ENCODE measurements at regions not wholly inside any gene's neighbourhood (a gene's known extent, or its start where the extent isn't known, plus 50 kb on each side); places are given as distances from the start of the nearest gene placed in this dataset.

DNA sequence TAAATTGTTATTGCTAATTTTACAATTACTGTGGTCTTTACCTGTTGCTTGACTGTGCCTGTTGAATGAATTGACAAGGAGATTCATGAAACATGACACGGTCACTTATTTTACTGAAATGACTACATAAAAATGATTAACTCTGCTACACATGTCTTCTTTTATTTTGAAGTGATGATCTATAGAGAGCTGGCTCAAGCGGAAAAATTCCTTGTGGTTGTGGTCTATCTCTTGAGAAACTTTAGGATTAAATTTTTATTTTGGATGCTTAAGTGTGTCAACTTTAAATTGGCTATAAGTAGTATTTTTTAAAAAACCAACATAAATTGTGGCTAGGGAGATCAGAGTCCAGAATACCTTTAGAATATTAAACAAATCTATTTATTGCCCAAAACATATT, 131.8 kb upstream of the PITX2 start:
- H3K9me3 ChIP-seq (ENCODE audit: control insufficient read depth, low read length), result no peaks in the 10 kb centered on the region
- no peak overlapping the region for H3K4me3 ChIP-seq (ENCODE audit: insufficient read depth, low read depth, low read length, poor library complexity, severe bottlenecking)
- H3K27me3 ChIP-seq (replicated peaks; ENCODE audit: control insufficient read depth, insufficient read depth, low read length, poor library complexity, severe bottlenecking), result no peaks in the 10 kb centered on the region
- H3K4me1 ChIP-seq (ENCODE audit: control insufficient read depth, insufficient read depth, low read length, poor library complexity, severe bottlenecking), result no peaks in the 10 kb centered on the region
- DNase-seq, result no peak
- no peaks in the 10 kb centered on the region for H3K36me3 ChIP-seq (ENCODE audit: control insufficient read depth, insufficient read depth, low read length)
- no peak overlapping the region for H3K27ac ChIP-seq (ENCODE audit: insufficient read depth, low read length, poor library complexity, severe bottlenecking)

DNA sequence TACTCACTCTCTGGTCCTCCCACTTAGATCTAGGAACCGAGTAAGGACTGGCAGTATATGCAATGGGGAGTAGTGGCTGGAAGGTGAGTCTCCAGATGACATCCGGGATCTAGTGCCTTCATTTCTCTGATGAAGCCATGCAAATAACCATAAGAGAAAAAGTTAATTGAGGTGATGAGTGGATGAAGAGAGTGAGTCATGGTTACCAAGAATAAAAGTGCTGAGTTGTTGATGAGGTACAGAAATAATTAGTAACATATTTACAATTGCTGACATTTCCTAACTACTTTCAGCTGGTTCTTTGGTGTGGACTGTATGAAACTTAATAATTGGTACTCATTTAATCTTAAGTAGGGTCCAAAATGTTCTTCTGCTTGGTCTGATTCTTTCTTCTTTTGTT, 146.7 kb upstream of the PITX2 start:
- H3K4me3 ChIP-seq (ENCODE audit: insufficient read depth, low read depth, low read length, poor library complexity, severe bottlenecking), result no peak overlapping the region
- no peaks in the 10 kb centered on the region for H3K9me3 ChIP-seq (ENCODE audit: control insufficient read depth, low read length)
- no peak overlapping the region for H3K27ac ChIP-seq (ENCODE audit: insufficient read depth, low read length, poor library complexity, severe bottlenecking)
- H3K36me3 ChIP-seq (ENCODE audit: control insufficient read depth, insufficient read depth, low read length), result no peaks in the 10 kb centered on the region
- no peaks in the 10 kb centered on the region for H3K27me3 ChIP-seq (replicated peaks; ENCODE audit: control insufficient read depth, insufficient read depth, low read length, poor library complexity, severe bottlenecking)
- no peak for DNase-seq
- no peaks in the 10 kb centered on the region for H3K4me1 ChIP-seq (ENCODE audit: control insufficient read depth, insufficient read depth, low read length, poor library complexity, severe bottlenecking)

DNA sequence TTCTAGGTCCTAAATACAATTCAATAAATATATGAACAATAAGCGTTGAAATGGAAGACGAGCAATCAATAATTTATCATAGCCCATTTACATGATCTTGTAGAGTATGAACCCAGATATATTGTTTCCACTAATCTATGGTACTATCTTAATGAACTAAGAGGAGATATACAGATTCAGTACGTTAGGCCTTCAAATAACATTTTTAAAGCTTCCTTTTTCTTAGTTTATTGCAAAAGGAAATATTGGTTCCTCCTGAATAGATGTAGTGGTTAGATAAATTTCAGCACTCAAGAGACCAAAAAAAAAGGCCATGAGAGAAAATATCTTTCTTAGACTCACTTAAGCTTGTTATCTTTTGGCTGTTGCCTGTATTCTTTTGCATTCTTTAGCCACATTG, 147.5 kb upstream of the PITX2 start:
- H3K4me1 ChIP-seq (ENCODE audit: control insufficient read depth, insufficient read depth, low read length, poor library complexity, severe bottlenecking), result no peaks in the 10 kb centered on the region
- no peak overlapping the region for H3K4me3 ChIP-seq (ENCODE audit: insufficient read depth, low read depth, low read length, poor library complexity, severe bottlenecking)
- H3K27ac ChIP-seq (ENCODE audit: insufficient read depth, low read length, poor library complexity, severe bottlenecking), result no peak overlapping the region
- H3K27me3 ChIP-seq (replicated peaks; ENCODE audit: control insufficient read depth, insufficient read depth, low read length, poor library complexity, severe bottlenecking), result no peaks in the 10 kb centered on the region
- H3K36me3 ChIP-seq (ENCODE audit: control insufficient read depth, insufficient read depth, low read length), result no peaks in the 10 kb centered on the region
- DNase-seq, result no peak
- no peaks in the 10 kb centered on the region for H3K9me3 ChIP-seq (ENCODE audit: control insufficient read depth, low read length)

DNA sequence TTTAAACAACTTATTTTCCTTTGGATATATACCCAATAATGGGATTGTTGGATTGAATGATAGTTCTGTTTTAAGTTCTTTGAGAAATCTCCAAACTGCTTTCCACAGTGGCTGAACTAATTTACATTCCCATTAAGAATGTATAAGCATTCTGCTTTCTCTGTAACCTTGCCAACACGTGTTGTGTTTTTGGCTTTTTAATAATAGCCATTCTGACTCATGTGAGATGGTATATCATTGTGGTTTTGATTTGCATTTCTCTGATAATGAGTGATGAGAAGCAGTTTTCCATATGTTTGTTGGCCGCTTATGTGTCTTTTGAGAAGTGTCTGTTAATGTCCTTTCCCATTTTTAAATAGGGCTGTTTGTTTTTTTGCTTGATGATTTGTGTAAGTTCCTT, 155.6 kb upstream of the PITX2 start:
- DNase-seq, result no peak
- H3K9me3 ChIP-seq (ENCODE audit: control insufficient read depth, low read length), result no peaks in the 10 kb centered on the region
- H3K4me1 ChIP-seq (ENCODE audit: control insufficient read depth, insufficient read depth, low read length, poor library complexity, severe bottlenecking), result no peaks in the 10 kb centered on the region

DNA sequence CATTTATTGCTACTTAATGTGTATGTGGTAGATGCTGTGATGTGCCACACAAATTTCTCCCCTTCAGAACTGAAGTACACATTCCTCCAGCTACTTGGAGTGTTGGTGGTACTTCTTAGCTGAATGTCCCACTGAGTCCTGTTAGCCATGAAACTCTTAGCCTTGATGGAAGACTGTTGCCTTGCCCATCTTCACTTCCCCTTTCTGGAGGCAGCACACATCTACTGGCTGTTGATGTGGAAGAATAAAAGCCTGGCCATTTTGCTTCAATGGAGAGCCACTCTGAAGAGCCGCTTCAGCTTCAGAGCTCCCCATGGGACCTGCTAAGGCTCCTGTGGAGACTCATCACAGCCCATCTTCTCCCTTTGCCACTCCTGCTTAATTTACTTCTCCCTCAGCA, 157.7 kb upstream of the PITX2 start:
- Histone ChIP-seq H3K9me3 (ENCODE audit: control insufficient read depth, low read length) (no peaks in the 10 kb centered on the region), H3K27ac (ENCODE audit: insufficient read depth, low read length, poor library complexity, severe bottlenecking) (no peak overlapping the region), H3K27me3 (replicated peaks; ENCODE audit: control insufficient read depth, insufficient read depth, low read length, poor library complexity, severe bottlenecking) (no peaks in the 10 kb centered on the region), H3K4me1 (ENCODE audit: control insufficient read depth, insufficient read depth, low read length, poor library complexity, severe bottlenecking) (no peaks in the 10 kb centered on the region), H3K4me3 (ENCODE audit: insufficient read depth, low read depth, low read length, poor library complexity, severe bottlenecking) (no peak overlapping the region), H3K36me3 (ENCODE audit: control insufficient read depth, insufficient read depth, low read length) (no peaks in the 10 kb centered on the region)
- no peak for DNase-seq

More for the DNA sequence above, 155.6 kb upstream of the PITX2 start:
- no peak overlapping the region for H3K4me3 ChIP-seq (ENCODE audit: insufficient read depth, low read depth, low read length, poor library complexity, severe bottlenecking)
- H3K27me3 ChIP-seq (replicated peaks; ENCODE audit: control insufficient read depth, insufficient read depth, low read length, poor library complexity, severe bottlenecking), result no peaks in the 10 kb centered on the region
- no peaks in the 10 kb centered on the region for H3K36me3 ChIP-seq (ENCODE audit: control insufficient read depth, insufficient read depth, low read length)
- no peak overlapping the region for H3K27ac ChIP-seq (ENCODE audit: insufficient read depth, low read length, poor library complexity, severe bottlenecking)

DNA sequence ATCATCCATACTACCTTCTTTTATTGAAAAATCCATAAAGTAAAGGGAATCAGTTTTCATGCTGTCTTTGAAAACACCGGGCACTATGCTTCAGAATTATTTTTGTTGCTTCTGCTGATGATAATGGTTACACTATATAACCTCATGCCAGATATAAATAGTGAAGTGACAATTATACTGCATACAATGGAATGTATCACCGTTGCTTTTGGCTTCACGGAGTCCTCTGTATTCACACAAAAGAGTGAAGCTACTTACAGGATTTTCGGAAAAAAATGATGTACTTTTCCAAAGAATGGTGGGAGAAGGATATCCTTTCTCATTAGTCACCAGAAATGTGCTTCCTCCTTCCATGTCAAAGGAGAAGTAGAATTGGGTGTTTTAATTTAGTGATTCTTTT, 159.1 kb upstream of the PITX2 start:
- Histone ChIP-seq H3K9me3 (ENCODE audit: control insufficient read depth, low read length) (no peaks in the 10 kb centered on the region), H3K4me3 (ENCODE audit: insufficient read depth, low read depth, low read length, poor library complexity, severe bottlenecking) (no peak overlapping the region), H3K27ac (ENCODE audit: insufficient read depth, low read length, poor library complexity, severe bottlenecking) (no peak overlapping the region), H3K27me3 (replicated peaks; ENCODE audit: control insufficient read depth, insufficient read depth, low read length, poor library complexity, severe bottlenecking) (no peaks in the 10 kb centered on the region), H3K4me1 (ENCODE audit: control insufficient read depth, insufficient read depth, low read length, poor library complexity, severe bottlenecking) (no peaks in the 10 kb centered on the region), H3K36me3 (ENCODE audit: control insufficient read depth, insufficient read depth, low read length) (no peaks in the 10 kb centered on the region)
- DNase-seq, result no peak

DNA sequence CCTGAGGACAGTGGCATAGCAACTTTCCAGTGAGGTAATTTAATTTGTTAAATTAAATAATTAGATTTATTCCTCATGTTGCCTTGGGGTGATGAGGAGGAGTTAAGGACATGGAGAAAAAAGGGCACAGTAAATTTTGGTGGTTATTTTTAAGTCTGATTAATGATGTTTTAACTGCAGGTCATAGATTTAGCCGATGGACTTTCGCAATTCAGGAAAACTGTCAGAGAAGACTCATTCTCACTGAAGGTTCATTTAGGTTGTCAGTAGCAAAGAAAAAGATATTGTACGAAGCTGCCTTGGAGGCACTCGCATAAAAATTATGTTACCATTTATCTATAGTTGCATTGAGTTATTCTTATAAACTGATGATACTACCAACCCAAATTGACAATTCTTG, 164.2 kb upstream of the PITX2 start:
- no peaks in the 10 kb centered on the region for H3K27me3 ChIP-seq (replicated peaks; ENCODE audit: control insufficient read depth, insufficient read depth, low read length, poor library complexity, severe bottlenecking)
- DNase-seq, result no peak
- H3K36me3 ChIP-seq (ENCODE audit: control insufficient read depth, insufficient read depth, low read length), result no peaks in the 10 kb centered on the region
- H3K4me3 ChIP-seq (ENCODE audit: insufficient read depth, low read depth, low read length, poor library complexity, severe bottlenecking), result no peak overlapping the region
- H3K4me1 ChIP-seq (ENCODE audit: control insufficient read depth, insufficient read depth, low read length, poor library complexity, severe bottlenecking), result no peaks in the 10 kb centered on the region
- no peaks in the 10 kb centered on the region for H3K9me3 ChIP-seq (ENCODE audit: control insufficient read depth, low read length)
- no peak overlapping the region for H3K27ac ChIP-seq (ENCODE audit: insufficient read depth, low read length, poor library complexity, severe bottlenecking)

DNA sequence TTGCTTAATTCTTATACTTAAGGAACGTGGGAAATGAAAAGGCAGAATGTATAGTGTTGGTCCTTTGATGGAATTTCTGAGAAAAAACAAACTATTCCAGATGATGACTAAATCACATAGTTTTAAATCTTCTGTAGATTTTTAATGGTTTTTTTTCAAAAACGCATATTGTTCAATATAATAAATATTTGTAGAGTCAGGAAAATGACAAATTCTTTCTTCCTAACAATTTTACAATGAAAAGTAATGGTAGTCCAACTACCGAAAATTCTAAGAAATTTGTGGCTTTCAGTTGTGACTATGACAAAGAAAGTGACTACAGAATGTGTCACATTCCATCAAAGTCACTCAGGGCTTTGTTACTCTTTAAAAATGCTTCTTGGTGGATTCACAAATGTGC, 164.8 kb upstream of the PITX2 start:
- Histone ChIP-seq H3K27me3 (replicated peaks; ENCODE audit: control insufficient read depth, insufficient read depth, low read length, poor library complexity, severe bottlenecking) (no peaks in the 10 kb centered on the region), H3K36me3 (ENCODE audit: control insufficient read depth, insufficient read depth, low read length) (no peaks in the 10 kb centered on the region), H3K9me3 (ENCODE audit: control insufficient read depth, low read length) (no peaks in the 10 kb centered on the region), H3K27ac (ENCODE audit: insufficient read depth, low read length, poor library complexity, severe bottlenecking) (no peak overlapping the region), H3K4me1 (ENCODE audit: control insufficient read depth, insufficient read depth, low read length, poor library complexity, severe bottlenecking) (no peaks in the 10 kb centered on the region), H3K4me3 (ENCODE audit: insufficient read depth, low read depth, low read length, poor library complexity, severe bottlenecking) (no peak overlapping the region)
- DNase-seq, result no peak

DNA sequence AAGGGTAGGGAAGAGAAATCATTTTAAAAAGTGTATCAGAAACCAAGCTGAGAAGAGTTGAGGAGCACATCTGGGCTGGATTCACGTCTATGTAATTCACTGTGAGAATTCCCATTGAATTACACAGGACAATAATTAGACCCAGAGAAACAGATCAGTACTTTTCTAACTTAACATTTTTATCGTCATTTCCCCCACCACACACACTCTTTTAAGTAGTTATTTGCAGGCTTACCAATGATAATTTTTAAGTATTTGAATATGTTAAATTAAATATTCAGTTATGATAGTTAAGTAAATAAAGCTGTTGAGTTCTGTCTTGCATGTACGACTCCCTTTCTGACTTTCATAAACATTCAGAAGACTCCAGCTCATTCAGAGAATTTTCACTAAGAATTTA, 165.4 kb upstream of the PITX2 start:
- Histone ChIP-seq H3K4me1 (ENCODE audit: control insufficient read depth, insufficient read depth, low read length, poor library complexity, severe bottlenecking) (no peaks in the 10 kb centered on the region), H3K9me3 (ENCODE audit: control insufficient read depth, low read length) (no peaks in the 10 kb centered on the region), H3K27me3 (replicated peaks; ENCODE audit: control insufficient read depth, insufficient read depth, low read length, poor library complexity, severe bottlenecking) (no peaks in the 10 kb centered on the region), H3K36me3 (ENCODE audit: control insufficient read depth, insufficient read depth, low read length) (no peaks in the 10 kb centered on the region), H3K4me3 (ENCODE audit: insufficient read depth, low read depth, low read length, poor library complexity, severe bottlenecking) (no peak overlapping the region), H3K27ac (ENCODE audit: insufficient read depth, low read length, poor library complexity, severe bottlenecking) (no peak overlapping the region)
- no peak for DNase-seq

DNA sequence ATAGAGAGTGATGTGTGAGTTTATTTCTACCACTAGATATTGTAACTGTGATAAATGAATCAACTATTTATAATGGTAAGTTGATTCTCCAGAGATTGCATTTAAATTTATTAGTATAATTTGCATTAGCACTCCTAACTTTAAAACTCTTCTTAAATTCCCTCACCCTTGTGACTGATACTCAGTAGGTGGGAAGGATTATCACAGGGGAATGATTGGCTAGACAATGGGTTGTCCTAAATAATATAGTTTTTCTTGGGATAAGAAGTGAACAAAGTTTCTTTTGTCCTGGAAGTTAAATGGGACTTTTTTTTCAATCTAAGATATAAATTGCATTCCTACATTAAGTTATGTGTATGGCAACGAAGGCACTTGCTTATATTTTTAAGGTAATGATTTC, 169.2 kb upstream of the PITX2 start:
- no peak overlapping the region for H3K4me3 ChIP-seq (ENCODE audit: insufficient read depth, low read depth, low read length, poor library complexity, severe bottlenecking)
- no peaks in the 10 kb centered on the region for H3K27me3 ChIP-seq (replicated peaks; ENCODE audit: control insufficient read depth, insufficient read depth, low read length, poor library complexity, severe bottlenecking)
- no peak for DNase-seq
- H3K27ac ChIP-seq (ENCODE audit: insufficient read depth, low read length, poor library complexity, severe bottlenecking), result no peak overlapping the region
- H3K4me1 ChIP-seq (ENCODE audit: control insufficient read depth, insufficient read depth, low read length, poor library complexity, severe bottlenecking), result no peaks in the 10 kb centered on the region
- no peaks in the 10 kb centered on the region for H3K36me3 ChIP-seq (ENCODE audit: control insufficient read depth, insufficient read depth, low read length)
- no peaks in the 10 kb centered on the region for H3K9me3 ChIP-seq (ENCODE audit: control insufficient read depth, low read length)

DNA sequence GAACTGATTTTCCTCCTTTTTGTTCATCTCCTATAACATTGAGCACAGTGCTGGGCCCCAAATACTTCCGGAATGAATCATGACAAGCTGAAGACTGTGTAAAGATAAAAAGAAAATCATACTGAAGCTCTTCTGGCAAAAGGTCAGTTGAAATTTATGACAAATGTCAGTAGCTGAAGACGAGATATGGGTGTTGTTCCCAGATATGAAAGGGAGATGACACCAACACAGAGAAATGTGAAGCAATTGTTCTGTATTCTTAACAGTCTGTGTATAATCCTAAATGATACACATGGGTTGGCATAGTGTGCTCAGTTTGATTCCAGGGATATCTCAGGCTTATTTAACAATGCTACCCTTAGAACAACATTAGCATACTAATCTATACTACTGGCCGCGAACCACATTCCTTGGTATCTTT, 170.5 kb upstream of the PITX2 start:
- Histone ChIP-seq H3K27me3 (replicated peaks; ENCODE audit: control insufficient read depth, insufficient read depth, low read length, poor library complexity, severe bottlenecking) (no peaks in the 10 kb centered on the region), H3K4me1 (ENCODE audit: control insufficient read depth, insufficient read depth, low read length, poor library complexity, severe bottlenecking) (no peaks in the 10 kb centered on the region), H3K36me3 (ENCODE audit: control insufficient read depth, insufficient read depth, low read length) (no peaks in the 10 kb centered on the region), H3K27ac (ENCODE audit: insufficient read depth, low read length, poor library complexity, severe bottlenecking) (no peak overlapping the region), H3K9me3 (ENCODE audit: control insufficient read depth, low read length) (no peaks in the 10 kb centered on the region), H3K4me3 (ENCODE audit: insufficient read depth, low read depth, low read length, poor library complexity, severe bottlenecking) (no peak overlapping the region)
- no peak for DNase-seq
